OCI-LY3 (cell line): ENCODE measurements at regions not wholly inside any gene's neighbourhood (a gene's known extent, or its start where the extent isn't known, plus 50 kb on each side); places are given as distances from the start of the nearest gene placed in this dataset.

ENCODE experiments used
- CTCF ChIP-seq: fragments of 200-600, 300-600 bp; sonication (generic); IDR thresholded peaks from 2 replicates; pipeline ENCODE4 v1.5.1; 2014; ENCODE audit warnings: antibody characterized with exemption, low read length, low read depth
- EZH2phosphoT487 ChIP-seq: fragments of 200-600 bp; shearing (Covaris generic); IDR thresholded peaks from 2 replicates; pipeline ENCODE4 v1.6.1; 2018; ENCODE audit warnings: antibody characterized with exemption, mixed run types, low read depth

- TF ChIP-seq CTCF (no peak), EZH2phosphoT487 (no peak)
Observed at GRCh38 chr3:65200310-65200970, 512.6 kb upstream of the ADAMTS9 start.
